ENCODE measurements at regions not wholly inside any gene's neighbourhood (a gene's known extent, or its start where the extent isn't known, plus 50 kb on each side); places are given as distances from the start of the nearest gene placed in this dataset.

DNA sequence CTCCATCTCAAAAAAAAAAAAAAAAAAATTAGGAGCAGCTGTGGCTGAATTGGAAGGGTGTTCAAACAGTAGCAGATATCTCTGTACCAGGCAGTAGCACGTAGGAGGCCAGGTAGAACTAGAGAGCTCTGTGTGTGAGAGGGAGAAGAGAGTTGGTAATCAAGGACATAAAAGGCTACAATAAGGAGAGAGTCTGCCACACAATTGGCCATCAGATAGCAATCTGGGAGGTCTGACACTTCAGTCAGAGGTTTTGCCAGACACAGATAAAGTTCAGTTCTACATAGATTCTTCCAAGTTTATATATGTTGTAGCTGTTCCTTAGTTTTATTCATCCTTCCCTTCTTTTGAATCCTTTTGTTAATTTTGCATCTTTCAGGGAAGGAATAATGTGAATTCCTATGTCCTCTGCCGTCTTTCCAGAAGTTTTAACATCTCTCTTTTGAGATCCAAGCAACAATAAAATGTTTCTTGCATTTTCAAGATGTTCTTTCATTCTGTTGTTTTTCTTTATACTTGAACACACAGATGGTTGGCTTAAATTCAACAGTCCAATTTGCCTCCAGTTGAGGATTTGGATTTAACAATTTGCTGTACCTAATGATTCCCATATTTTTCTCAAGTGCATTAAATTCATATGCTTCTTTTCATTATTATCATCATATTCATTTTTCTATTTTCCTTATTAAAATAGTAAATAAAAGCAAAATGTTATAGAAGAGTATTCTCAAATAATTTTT is 600.3 kb upstream of the GCFC2 start:
- TF ChIP-seq, protein P1, sequence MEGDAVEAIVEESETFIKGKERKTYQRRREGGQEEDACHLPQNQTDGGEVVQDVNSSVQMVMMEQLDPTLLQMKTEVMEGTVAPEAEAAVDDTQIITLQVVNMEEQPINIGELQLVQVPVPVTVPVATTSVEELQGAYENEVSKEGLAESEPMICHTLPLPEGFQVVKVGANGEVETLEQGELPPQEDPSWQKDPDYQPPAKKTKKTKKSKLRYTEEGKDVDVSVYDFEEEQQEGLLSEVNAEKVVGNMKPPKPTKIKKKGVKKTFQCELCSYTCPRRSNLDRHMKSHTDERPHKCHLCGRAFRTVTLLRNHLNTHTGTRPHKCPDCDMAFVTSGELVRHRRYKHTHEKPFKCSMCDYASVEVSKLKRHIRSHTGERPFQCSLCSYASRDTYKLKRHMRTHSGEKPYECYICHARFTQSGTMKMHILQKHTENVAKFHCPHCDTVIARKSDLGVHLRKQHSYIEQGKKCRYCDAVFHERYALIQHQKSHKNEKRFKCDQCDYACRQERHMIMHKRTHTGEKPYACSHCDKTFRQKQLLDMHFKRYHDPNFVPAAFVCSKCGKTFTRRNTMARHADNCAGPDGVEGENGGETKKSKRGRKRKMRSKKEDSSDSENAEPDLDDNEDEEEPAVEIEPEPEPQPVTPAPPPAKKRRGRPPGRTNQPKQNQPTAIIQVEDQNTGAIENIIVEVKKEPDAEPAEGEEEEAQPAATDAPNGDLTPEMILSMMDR (IDR thresholded peaks at IDR 0.05), result no peak
- TF ChIP-seq, protein P2, sequence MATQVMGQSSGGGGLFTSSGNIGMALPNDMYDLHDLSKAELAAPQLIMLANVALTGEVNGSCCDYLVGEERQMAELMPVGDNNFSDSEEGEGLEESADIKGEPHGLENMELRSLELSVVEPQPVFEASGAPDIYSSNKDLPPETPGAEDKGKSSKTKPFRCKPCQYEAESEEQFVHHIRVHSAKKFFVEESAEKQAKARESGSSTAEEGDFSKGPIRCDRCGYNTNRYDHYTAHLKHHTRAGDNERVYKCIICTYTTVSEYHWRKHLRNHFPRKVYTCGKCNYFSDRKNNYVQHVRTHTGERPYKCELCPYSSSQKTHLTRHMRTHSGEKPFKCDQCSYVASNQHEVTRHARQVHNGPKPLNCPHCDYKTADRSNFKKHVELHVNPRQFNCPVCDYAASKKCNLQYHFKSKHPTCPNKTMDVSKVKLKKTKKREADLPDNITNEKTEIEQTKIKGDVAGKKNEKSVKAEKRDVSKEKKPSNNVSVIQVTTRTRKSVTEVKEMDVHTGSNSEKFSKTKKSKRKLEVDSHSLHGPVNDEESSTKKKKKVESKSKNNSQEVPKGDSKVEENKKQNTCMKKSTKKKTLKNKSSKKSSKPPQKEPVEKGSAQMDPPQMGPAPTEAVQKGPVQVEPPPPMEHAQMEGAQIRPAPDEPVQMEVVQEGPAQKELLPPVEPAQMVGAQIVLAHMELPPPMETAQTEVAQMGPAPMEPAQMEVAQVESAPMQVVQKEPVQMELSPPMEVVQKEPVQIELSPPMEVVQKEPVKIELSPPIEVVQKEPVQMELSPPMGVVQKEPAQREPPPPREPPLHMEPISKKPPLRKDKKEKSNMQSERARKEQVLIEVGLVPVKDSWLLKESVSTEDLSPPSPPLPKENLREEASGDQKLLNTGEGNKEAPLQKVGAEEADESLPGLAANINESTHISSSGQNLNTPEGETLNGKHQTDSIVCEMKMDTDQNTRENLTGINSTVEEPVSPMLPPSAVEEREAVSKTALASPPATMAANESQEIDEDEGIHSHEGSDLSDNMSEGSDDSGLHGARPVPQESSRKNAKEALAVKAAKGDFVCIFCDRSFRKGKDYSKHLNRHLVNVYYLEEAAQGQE (IDR thresholded peaks at IDR 0.05; ENCODE audit: insufficient read depth in 1 of 2, low read depth in 2 of 2, low read length in 1 of 2), result no peak
- TF ChIP-seq POLR2AphosphoS5 (IDR thresholded peaks at IDR 0.05; ENCODE audit: low read depth, low read length), result no peak
- no peak for TF ChIP-seq TCF7L2 (IDR thresholded peaks at IDR 0.05; ENCODE audit: low read depth, low read length)

Data from Panc1 (cell line).